Ecto neural progenitor cell (in vitro differentiated cells): ENCODE measurements at regions not wholly inside any gene's neighbourhood (a gene's known extent, or its start where the extent isn't known, plus 50 kb on each side); places are given as distances from the start of the nearest gene placed in this dataset.
"Not testable (repeated sequence)": the region's sequence is repeated elsewhere in the genome, so short reads cannot be mapped to it uniquely, and the experiment has no call there.

Source experiments
- DNase-seq: peaks from one replicate; pipeline ENCODE4 v3.0.0-alpha.2; 2018; ENCODE audit warnings: low spot score

DNA sequence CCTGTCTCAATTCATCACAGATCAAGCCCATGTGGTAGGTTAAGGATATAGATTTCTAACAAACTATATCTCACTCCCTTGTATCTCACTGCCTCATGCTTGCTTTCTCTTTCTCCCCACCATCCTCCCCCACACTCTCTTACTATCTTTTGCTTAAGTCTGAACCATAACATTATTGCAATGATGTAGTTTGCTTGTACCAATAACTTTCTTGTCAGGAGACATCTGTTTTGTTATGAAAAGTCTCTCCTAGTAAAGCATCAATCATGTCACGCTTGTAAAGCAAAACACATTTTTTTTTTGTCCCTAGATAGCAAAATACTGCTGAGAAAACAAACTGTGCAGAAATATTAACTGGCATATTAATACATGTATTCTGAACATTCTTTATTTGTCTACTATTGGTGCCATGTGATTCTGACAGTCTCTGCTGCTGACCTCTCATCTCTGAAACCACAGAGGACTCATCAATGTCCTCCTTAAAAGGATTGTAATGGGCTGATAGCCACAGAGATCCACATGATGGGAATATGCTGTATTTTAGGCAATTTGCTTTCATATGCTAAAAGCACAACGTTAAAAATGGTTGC is 217.5 kb downstream of the VEGFC start:
- DNase-seq: no peak

DNA sequence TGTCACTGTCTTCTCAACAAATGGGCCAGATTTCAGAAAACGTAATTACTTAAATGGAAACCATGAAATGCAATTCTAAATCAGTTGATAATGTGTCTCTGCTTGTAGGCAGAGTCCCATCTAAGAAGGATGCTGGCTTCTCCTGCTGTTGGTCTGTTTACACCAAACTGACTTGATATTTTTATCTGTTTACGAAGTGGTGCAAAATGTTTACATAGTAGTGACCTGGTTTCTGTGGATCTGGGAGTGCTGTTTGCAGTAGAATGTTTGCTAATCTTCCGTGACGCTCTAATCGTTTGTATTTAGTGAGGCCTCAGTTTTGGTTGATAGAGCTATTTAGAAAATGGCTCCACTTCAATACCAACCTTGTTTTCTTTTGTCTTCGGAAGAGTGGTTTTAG is 213.5 kb downstream of the VEGFC start:
- DNase-seq: no peak

DNA sequence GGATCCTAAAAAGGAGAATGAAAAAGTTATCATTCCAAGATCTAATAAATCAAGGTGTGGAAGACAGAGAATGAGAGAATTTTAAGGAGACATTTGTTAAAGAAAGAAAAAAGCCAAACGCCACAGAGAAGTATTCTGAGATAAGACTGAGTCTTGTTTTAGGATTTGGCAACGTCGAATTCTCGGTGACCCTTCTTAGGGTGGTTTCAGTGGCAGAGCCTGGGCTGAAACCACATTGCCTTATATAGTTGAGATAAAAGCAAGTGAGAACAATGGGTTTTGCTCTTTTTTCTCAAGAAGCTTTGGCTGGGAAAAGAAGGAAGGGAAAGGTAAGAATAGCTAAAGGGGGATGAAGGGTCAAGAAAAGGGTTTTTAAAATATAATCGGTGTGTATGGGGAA is 209.4 kb downstream of the VEGFC start:
- DNase-seq: no peak

DNA sequence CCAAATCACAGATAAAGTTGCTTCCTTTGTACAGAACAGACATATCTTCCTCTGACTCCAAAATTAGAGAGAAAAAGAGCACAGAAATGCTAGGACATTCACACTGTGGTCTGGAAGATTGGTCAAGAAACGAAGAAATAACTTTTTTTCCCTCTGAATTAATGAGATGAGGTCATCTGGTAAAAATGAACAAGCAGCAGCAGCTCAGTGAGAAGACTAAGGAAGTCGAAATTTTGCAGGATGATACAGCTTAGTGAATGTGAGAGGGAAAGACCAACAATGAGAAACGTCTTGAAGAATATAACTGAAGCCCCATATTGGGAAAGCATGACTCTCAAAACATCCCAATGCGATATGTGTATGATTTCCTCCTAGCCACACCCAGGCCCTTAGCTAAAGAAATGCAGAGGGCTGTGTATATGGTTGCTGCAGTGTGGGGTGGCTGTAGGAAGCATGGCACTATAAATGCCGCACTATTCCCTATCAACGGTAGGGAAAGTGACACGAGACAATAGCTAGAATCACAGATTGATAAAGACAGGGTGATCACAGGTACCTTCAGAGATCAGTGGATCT is 208.6 kb downstream of the VEGFC start:
- DNase-seq: no peak

DNA sequence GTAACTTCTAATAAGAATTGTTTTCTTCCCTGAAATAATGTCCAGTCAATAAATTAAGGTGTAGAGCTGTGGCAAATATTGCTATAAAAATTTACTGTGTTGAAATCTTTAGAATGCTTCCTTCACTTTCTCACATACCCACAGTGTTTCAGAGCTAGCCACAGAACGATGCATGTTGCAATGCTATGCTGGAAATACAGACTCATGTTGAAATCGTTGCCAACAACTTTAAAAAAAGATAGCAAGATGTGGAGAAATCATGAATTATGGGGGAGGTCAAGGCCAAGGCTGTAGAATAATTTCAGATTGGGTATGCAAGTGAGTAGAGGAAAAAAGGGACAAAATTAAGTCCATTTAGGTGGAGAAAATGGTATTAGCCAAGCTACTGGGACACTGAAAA is 204.8 kb downstream of the VEGFC start:
- no peak for DNase-seq

DNA sequence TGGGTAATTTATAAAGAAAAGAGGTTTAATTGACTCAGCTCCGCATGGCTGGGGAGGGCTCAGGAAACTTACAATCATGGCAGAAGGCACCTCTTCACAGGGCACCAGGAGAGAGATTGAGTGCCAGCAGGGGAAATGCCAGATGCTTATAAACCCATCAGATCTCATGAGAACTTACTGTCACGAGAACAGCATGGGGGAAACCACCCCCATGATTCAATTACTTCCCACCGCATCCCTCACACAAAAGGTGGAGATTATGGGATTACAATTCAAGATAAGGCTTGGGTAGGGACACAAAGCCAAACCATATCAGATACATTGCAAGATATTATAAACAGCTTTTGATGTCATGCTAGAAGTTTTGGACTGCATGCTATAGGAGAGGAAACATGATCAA is 204.3 kb downstream of the VEGFC start:
- DNase-seq: no peak

DNA sequence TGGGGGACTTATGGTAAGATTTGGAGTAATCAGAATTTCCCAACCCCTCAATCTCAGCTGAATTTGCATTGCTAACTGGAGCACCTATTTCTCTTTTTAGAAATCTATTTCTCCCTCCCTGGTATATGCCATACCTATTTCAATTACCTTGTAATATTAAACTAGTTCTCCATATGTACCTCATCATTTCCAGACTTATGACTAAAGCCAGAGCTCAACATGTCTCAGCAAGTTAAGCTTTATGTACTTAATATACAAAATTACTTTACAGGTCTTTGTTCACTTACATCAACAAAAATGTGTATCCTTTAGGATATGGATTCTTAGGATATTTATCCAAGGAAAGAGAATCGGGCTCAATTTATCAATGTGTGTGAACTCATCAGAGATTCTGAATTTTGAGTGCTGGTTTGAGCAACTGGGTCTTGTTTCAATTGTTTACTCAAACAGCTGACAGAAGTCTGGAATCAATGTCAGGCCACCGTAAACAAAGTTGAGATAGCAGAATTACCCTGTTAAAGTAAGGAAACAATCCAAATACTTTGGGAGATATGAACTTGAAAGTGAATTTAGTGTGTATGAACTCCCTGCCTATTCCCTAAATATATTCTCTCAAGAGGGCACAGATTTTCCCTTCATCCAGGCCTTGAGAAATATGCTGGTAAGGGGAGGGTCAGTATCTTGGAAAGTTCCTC is 199.6 kb downstream of the VEGFC start:
- no peak for DNase-seq

DNA sequence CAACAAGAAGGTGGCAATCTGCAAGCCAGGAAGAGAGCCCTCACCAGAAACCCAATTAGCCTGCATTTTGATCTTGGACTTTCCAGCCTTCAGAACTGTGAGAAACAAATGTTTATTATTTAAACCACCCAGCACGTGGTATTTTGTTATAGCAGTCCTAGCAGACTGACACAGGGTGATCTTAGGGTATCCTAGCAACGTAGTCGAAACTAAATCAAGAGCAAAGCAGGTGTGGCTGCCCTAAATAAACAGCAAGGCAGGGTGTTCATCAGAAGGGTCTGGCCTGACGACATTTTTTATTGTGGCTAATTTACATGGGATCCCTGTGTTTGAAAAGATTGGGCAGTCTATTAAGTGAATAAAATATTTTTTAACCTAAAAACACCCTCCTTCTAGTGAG is 198.8 kb downstream of the VEGFC start:
- DNase-seq: no peak

DNA sequence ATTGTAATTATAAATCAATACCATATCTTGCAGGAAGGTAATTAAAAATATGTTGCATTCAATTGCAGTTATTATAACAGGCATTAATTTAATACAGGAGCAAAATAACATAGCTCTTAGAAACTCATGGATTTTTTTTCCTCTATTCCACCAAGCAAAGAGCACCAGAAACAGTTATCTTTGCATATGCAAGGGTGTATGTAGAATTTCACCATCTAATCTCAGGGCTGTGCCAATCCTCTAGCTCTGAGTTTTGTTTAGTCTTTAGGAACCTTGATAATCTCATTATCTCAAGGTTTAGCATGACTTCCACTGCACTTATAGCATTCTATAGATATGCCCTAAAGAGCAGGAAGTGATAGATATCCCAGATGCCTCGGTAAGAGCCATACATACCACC is 197.5 kb downstream of the VEGFC start:
- no peak for DNase-seq

DNA sequence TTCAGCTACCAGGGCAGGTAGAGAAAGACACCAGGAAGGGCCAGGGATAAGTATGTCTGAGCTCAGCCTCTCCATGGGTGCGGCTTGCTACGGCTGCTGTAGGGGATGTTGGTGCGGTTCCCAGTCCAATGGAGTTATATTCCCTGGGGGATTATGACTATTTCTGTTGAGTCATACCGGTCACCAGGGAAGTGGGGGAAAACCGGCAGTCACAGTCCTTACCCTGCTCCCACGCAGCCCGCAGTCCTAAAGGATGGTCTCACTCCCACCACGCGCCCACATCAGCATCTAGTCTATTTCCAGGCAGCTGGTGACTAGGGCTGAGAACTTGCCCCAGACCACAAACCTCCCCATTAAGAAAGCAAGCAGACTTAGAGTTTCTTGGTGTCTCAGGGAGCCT is 191.6 kb downstream of the VEGFC start:
- DNase-seq: no peak

DNA sequence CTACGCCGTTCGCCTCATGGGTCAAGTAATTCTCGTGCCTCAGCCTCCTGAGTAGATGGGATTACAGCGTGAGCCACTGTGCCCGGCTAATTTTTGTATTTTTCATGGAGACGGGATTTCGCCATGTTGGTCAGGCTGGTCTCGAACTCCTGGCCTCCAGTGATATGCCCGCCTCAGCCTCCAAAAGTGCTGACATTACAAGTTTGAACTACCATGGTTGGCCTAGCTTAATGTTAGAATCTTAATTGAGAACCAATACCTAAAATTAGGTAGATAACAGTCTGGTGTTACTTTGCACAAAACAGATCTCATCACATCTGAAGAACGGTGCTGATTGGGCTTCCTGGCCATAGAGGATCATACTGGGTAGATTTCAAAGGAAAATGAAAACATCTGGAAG is 184.9 kb downstream of the VEGFC start:
- DNase-seq: no peak

DNA sequence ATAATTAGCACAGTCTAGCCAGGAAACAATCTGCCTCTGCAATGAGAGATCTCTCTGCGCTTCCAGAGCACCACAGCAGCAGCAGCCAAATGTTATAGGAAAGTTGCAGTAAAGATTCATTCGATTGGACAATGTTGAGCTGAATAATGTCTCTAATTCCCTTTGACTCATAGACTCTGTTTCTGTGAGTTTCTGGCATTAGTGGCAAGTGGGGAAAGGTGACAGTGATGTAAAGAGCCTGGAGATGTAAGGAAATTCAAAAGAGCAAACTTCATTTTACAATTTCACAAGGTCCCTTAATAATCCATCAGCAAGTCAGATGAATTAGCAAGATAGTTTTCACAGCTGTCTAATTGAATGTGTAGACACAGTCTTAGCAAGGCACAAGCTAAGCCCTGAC is 184.4 kb downstream of the VEGFC start:
- no peak for DNase-seq

DNA sequence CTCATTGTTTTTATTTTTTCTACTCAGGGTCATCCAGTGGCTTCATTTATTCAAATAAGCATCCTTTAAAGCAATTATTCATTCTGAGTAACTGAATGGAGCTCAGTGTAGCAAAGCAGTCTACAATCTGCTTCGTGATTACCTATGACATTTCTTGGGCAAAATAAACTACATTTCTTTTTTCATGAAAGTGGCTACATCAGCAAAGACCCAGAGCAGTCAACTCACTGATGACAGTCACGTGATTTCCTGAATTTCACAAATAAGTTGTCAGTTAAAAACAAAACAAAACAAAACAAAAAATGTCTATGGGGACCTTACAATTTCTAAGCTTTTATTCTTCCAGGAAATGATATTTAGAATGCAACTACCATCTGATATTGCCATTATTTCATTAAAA is 182.1 kb downstream of the VEGFC start:
- DNase-seq: no peak

DNA sequence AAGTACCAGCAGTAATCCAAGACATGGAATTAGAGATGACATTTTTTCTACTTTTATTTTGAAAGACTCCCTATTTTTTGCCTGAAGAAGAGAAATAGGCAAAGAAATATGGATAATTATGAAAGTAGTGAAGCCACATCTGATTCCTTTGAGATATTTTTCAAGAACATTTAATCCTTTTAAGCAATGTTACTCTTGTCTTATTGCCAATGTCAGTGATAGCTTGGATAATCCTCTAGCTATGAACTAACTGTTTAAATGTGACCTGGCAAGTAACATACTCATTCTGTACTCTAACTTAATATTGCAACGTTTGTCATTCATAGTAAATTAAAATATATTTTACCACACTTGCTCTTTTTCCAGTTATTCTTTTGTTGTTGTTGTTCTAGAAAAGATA is 181.3 kb downstream of the VEGFC start:
- no peak for DNase-seq

DNA sequence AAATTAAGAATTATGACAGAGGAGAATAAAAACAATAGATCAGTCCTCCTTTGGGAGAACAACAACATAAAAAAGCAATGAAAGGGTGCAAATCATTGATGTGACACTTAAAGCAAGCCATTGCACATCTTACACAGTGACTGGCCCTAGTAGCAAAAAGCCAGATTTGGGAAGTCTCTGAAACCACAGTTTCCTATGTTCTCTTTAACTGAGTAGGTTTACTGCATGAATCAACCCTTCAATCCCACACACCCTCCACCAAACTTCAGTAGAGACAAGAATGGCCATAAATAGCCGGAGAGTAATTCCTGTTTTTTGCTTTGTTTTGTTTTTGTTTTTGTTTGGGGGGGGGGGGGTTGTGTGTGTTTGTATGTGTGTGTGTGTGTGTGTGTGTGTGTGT is 180.8 kb downstream of the VEGFC start:
- DNase-seq: no peak

DNA sequence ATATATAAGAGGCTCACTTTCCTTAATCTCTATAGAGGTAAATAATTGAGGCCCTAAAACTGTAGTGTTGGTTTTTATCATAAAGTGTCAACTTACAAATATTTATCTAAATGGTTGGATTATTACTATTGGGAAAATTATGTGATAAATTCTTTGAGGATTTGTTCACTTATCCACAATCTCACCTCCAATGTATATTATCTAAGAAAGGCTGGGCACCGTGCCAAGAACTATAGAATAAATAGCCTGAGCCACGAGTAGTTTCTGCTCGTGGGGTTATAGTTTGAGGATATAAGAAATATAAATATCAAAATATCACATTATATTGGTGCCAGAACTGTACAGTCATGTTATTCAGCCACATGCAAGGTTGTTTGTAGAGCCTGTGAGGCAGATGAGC is 177.9 kb downstream of the VEGFC start:
- DNase-seq: no peak

DNA sequence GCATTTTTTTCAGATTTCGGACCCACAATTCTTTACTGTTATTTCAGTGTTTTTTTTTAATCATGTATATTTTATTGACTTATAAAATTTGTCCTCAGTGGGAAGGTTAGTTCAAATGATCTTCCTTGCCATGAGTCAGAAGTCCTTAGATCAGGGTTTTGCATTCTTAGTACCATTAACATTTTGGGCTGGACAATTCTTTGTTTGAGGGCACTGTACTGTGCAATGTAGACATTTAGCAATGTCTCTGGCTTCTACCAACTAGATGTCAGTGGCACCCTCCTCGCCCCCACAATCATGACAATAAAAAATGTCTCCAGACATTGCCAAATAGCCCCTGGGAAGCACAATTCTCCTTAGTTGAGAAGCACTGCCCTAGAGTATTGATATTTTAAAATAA is 176.6 kb downstream of the VEGFC start:
- no peak for DNase-seq

DNA sequence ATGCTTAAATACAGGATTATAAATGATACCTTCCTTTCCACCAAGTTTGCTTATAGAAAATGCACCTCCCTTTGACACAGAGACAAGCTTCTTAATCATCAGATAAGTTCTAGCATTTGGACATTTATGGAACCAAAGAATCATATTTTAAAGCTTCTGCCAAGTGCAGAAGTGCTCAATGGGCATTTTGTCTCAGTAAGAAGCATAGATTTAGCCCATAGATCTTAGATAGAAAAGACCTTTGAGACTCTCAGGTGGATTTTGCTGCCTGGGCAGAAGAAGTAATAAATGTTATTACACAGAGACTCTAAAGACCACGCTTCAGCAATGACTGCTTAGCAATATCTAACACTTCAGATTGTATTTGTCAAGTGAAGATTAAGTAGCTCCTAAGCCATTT is 174.6 kb downstream of the VEGFC start:
- DNase-seq: no peak

DNA sequence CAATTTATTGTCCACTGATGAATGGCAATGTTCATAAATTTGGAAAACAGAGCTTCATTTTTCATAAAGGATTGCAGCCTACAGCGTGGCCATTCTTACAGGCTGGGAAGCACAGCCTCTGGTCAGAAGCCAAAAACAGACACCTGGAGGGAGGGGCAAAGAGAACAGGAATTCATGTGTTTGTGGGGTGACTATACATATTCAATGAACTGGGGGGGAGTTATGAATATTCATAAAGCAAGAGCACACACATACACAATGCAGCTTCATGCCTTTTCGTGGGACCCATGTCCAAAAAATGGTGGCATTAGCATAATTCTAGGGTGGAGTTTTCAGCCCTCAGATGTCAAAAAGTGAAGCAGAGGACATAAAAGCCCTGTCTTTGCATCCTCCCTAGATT is 173.3 kb downstream of the VEGFC start:
- no peak for DNase-seq

DNA sequence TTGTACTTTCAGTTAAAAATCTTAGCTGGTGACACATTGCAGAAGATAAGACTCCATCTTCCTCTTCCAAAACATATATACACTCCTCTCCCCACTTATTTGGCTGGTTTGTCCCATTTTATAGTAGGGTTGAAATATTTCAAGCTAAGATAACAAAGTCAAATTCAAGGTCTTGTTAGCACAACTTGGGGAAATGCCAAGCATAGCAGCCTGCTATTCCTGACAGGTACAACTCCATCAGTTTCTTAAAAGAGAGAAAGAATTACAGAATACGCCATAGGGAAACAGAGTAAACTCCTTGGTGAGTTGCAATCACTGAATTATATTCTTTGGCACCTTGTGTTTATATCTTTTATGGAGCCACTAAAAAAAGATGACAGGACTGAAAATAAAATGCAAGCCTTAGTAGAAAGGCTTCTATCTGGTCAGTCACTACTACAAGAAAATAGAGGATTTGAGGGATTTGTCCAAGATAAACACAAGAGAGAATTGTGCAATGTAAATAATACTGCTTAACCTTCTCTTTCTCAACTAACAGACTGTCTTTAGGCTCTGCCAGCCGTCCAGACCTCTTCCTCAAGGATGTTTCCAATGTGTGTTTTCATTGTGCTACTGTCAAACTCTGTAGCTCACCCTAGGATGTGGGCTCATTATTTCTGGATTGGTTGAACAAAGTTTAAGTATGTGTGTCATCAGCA is 170.3 kb downstream of the VEGFC start:
- DNase-seq: no peak

DNA sequence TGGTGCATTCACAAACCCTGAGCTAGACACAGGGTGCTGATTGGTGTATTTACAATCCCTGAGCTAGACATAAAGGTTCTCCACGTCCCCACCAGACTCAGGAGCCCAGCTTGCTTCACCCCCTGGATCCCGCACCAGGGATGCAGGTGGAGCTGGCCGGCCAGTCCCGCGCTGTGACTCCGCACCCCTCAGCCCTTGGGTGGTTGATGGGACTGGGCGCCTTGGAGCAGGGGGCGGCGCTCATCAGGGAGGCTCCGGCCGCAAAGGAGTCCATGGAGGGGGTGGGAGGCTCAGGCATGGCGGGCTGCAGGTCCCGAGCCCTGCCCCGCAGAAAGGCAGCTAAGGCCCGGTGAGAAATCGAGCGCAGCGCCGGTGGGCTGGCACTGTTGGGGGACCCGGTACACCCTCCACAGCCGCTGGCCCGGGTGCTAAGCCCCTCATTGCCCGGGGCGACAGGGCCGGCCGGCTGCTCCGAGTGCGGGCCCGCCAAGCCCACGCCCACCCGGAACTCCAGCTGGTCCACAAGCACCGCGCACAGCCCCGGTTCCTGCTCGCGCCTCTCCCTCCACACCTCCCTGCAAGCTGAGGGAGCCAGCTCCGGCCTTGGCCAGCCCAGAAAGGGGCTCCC is 167.6 kb downstream of the VEGFC start:
- not testable (repeated sequence) for DNase-seq

DNA sequence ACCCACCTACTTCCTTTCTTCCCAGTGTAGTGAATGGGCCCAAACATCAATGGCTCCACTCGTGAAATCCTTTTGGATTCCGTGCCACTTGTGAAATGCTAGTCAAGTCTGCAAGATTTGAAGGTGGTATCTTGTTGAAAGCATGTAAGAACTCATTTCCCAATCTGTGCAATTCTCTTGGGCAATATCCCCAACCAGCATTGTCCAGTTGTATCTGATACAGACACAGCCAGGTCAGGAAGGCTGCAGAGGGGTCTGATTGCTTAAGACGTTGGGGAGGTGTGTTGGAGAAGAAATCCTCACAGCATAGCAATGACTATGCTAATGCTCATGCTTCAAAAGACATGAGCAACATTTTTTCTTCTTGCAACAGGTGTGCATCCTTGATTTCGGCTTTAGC is 164.8 kb downstream of the VEGFC start:
- no peak for DNase-seq

DNA sequence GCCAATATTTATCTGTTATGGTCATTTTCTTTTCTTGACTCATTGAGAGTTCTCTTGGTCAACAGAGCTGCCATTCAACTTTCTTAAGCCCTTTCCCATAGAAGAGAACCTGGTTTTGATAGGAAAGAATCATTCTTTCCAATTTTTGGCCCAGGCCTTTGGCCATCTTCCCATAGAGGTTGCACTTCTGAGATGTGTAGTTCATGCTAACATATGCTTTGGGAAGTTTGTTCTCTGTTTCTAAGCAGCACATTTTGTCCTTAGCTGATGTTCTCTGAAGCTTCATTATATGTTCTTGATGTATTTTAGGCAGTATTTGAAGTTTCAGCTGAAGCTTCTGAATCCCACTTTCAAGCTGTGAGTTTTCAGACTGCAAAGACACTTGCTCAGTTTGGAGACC is 161.1 kb downstream of the VEGFC start:
- DNase-seq: no peak
